GM12878 (cell line): ENCODE measurements at regions not wholly inside any gene's neighbourhood (a gene's known extent, or its start where the extent isn't known, plus 50 kb on each side); places are given as distances from the start of the nearest gene placed in this dataset.
"Not testable (repeated sequence)": the region's sequence is repeated elsewhere in the genome, so short reads cannot be mapped to it uniquely, and the experiment has no call there.

Experiments
- ATAC-seq: fragments of 200-7000 bp; cut with Tn5 transposase; 3 replicates; pipeline ENCODE4 v1.9.1; 2020; ENCODE audit warnings: mild to moderate bottlenecking, moderate library complexity
- BruUV-seq: library from RNA; stranded (reverse); fragments of 400-500 nt; replicated peaks from 2 replicates; lab custom pipeline; 2021; lab: Mats Ljungman, UMichigan
- CTCF ChIA-PET: fragments of 300-600 bp; sonication (Branson Sonifier 250); formaldehyde crosslinking; extraction: SDS; loops from one replicate; lab custom pipeline; 2021; ENCODE audit warnings: inconsistent platforms; lab: Yijun Ruan, JAX
- POLR2A ChIA-PET: fragments of 350-600 bp; formaldehyde crosslinking; extraction: SDS; loops from one replicate; lab custom pipeline; 2021; ENCODE audit warnings: inconsistent platforms; lab: Charles Lee
- RAD21 ChIA-PET: fragments of 300-600 bp; sonication (Branson Sonifier 250); formaldehyde crosslinking; loops from one replicate; lab custom pipeline; 2023; ENCODE audit warnings: antibody characterized with exemption; ENCODE audit not compliant: unreplicated experiment; lab: Charles Lee
- SMC1A ChIA-PET: fragments of 300-600 bp; sonication (Branson Sonifier 250); formaldehyde crosslinking; loops from one replicate; lab custom pipeline; 2023; ENCODE audit not compliant: unreplicated experiment, uncharacterized antibody; lab: Charles Lee
- DNase-seq: peaks from one replicate; pipeline ENCODE4 v3.0.0-alpha.2; 2011; ENCODE audit warnings: low read depth, low spot score
- FAIRE-seq: peaks from 3 replicates; lab custom pipeline; 2011; peaks lifted over from hg19 to GRCh38; lab: Jason Lieb, UNC
- H2AFZ ChIP-seq: 2 replicates; pipeline ENCODE4 v1.6.0; 2011; ENCODE audit warnings: low read depth, low read length, control low read depth; ENCODE audit not compliant: control insufficient read depth
- H3K27ac ChIP-seq: 2 replicates; pipeline ENCODE4 v1.5.1; 2011; ENCODE audit warnings: control low read depth; ENCODE audit not compliant: control insufficient read depth, insufficient read depth
- H3K27me3 ChIP-seq, 2 experiments: replicated peaks in 1 of 2; 2 replicates each; pipeline versions ENCODE4 v1.6.0 to v1.6.1; 2011; ENCODE audit warnings: low read length in 1 of 2; ENCODE audit not compliant: control insufficient read depth in 2 of 2, insufficient read depth in 2 of 2
- H3K36me3 ChIP-seq, 2 experiments: 2 replicates each; pipeline ENCODE4 v1.5.1; 2011; ENCODE audit warnings: low read length in 1 of 2; ENCODE audit not compliant: control insufficient read depth in 2 of 2, insufficient read depth in 2 of 2
- H3K4me1 ChIP-seq: 2 replicates; pipeline ENCODE4 v1.6.1; 2011; ENCODE audit warnings: mild to moderate bottlenecking, low read length, moderate library complexity, mixed read lengths; ENCODE audit not compliant: control insufficient read depth, insufficient read depth
- H3K4me2 ChIP-seq: 2 replicates; pipeline ENCODE4 v1.6.0; 2011; ENCODE audit warnings: control low read depth; ENCODE audit not compliant: control insufficient read depth, insufficient read depth
- H3K4me3 ChIP-seq: fragments of 200-600 bp; sonication (generic); 2 replicates; pipeline ENCODE4 v1.5.1; 2016
- H3K79me2 ChIP-seq: 2 replicates; pipeline ENCODE4 v1.6.0; 2011; ENCODE audit warnings: low read length; ENCODE audit not compliant: control insufficient read depth, insufficient read depth
- H3K9ac ChIP-seq: 2 replicates; pipeline ENCODE4 v1.8.0; 2011; ENCODE audit warnings: low read length, control low read depth, mixed read lengths; ENCODE audit not compliant: control insufficient read depth, insufficient read depth
- H3K9me3 ChIP-seq: replicated peaks from 3 replicates; pipeline ENCODE4 v1.5.1; 2011; ENCODE audit warnings: mild to moderate bottlenecking, low read length; ENCODE audit not compliant: control insufficient read depth, insufficient read depth
- H4K20me1 ChIP-seq: 2 replicates; pipeline ENCODE4 v1.6.0; 2011; ENCODE audit not compliant: control insufficient read depth, insufficient read depth
- ASH2L ChIP-seq: fragments of 300-600, 200-600 bp; sonication (generic); IDR thresholded peaks from 2 replicates; pipeline ENCODE4 v1.6.1; 2017; ENCODE audit warnings: low read depth, mild to moderate bottlenecking, borderline replicate concordance
- BCL3 ChIP-seq: IDR thresholded peaks from 2 replicates; pipeline ENCODE4 v1.6.1; 2011; ENCODE audit warnings: borderline replicate concordance, low read depth, mild to moderate bottlenecking, moderate library complexity, low read length; ENCODE audit not compliant: insufficient read depth, poor library complexity, severe bottlenecking
- CHD4 ChIP-seq: fragments of 200-600 bp; sonication (generic); IDR thresholded peaks from 2 replicates; pipeline ENCODE4 v1.6.1; 2016; ENCODE audit warnings: mild to moderate bottlenecking
- ESRRA ChIP-seq: IDR thresholded peaks from 2 replicates; pipeline ENCODE4 v1.6.1; 2012; ENCODE audit warnings: mild to moderate bottlenecking, low read length, improper control_type of control experiment
- JUNB ChIP-seq: IDR thresholded peaks from 2 replicates; pipeline ENCODE4 v1.6.1; 2016; ENCODE audit warnings: antibody characterized with exemption, mild to moderate bottlenecking
- LARP7 ChIP-seq: fragments of 450-650 bp; IDR thresholded peaks from 2 replicates; pipeline ENCODE4 v1.6.1; 2017; ENCODE audit warnings: mild to moderate bottlenecking
- MTA2 ChIP-seq: fragments of 450-650 bp; IDR thresholded peaks from 2 replicates; pipeline ENCODE4 v1.6.1; 2016; ENCODE audit warnings: low read depth, mild to moderate bottlenecking, moderate library complexity
- POLR2A ChIP-seq: IDR thresholded peaks from 2 replicates; pipeline ENCODE4 v1.6.1; 2011; ENCODE audit warnings: low read depth, mild to moderate bottlenecking, low read length
- SPI1 ChIP-seq: IDR thresholded peaks from 2 replicates; pipeline ENCODE4 v1.6.1; 2011; ENCODE audit warnings: low read depth, mild to moderate bottlenecking, low read length, moderate library complexity, borderline replicate concordance; ENCODE audit not compliant: insufficient read depth
- STAT1 ChIP-seq: fragments of 450-650 bp; conservative IDR thresholded peaks from 2 replicates; pipeline ENCODE4 v1.6.1; 2014; ENCODE audit warnings: antibody characterized with exemption, mild to moderate bottlenecking
- WGBS: methylation state at CpG from one replicate; pipeline ENCODE4 v1.1.6; 2016; ENCODE audit warnings: low lambda C conversion rate; ENCODE audit not compliant: insufficient replicate concordance, insufficient coverage; ENCODE audit errors: missing lambda C conversion rate; 5-methylcytosine and 5-hydroxymethylcytosine counted together
- in situ Hi-C: fragments of 300-500 bp; cut with MboI; formaldehyde crosslinking; loops from 9 replicates; pipeline ENCODE4 v1.14.3; 2018; ENCODE audit warnings: mixed read lengths
- intact Hi-C: fragments of 100-400 bp; cut with micrococcal nuclease; formaldehyde crosslinking; loops from one replicate; pipeline ENCODE4 v1.14.2; 2022; ENCODE audit not compliant: unreplicated experiment
- TF ChIP-seq, protein P1 (sequence below): IDR thresholded peaks from 2 replicates; pipeline ENCODE4 v1.6.1; 2012; ENCODE audit warnings: improper control_type of control experiment, low read depth, low read length; ENCODE audit not compliant: insufficient replicate concordance

DNA sequence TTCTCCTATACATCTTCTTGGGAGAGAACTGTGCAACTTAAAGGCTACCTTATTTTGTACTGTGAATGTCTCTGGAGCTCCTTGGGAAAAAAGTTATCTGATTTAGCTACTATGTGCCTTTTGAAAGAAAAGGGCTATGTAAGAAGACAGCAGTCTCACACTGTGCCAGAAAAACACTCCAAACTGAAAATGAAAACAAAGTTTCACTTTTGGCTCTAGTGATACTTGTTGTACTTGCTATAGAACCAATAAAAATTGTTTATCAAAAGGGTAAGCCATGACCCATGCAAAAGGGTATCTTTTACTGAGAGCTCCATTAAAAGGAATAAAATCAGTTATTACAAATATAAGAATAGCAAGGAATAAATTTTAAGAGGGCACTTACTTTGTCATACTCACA is 2270.0 kb downstream of the ARAP2 start (continued):
- no peak for TF ChIP-seq ESRRA
- TF ChIP-seq LARP7, result no peak
- TF ChIP-seq ASH2L, result no peak
- TF ChIP-seq CHD4, result no peak
- no peak for TF ChIP-seq JUNB
- no peak for TF ChIP-seq POLR2A
- TF ChIP-seq STAT1, result no peak

GRCh38 chr4:33975995-33976394 is 2268.3 kb downstream of the ARAP2 start:
- Histone ChIP-seq H3K4me1 (no peaks in the 10 kb centered on the region), H4K20me1 (no peaks in the 10 kb centered on the region), H3K9ac (no peak overlapping the region), H3K79me2 (no peaks in the 10 kb centered on the region), H3K4me2 (no peak overlapping the region), H3K27me3 (no peaks in the 10 kb centered on the region), H3K9me3 (no peaks in the 10 kb centered on the region), H2AFZ (no peak overlapping the region), H3K4me3 (no peak overlapping the region), H3K27ac (no peak overlapping the region), H3K36me3 (no peaks in the 10 kb centered on the region)
- DNase-seq, result no peak
- FAIRE-seq, result no peak
- ChIA-PET POLR2A (no interaction called here), SMC1A (no interaction called here), RAD21 (no interaction called here), CTCF (no interaction called here)
- BruUV-seq, result no TSS peak
- intact Hi-C loops (no loop called here), in situ Hi-C loops (no loop called here)
- ATAC-seq, result no peak
- TF ChIP-seq BCL3 (no peak), SPI1 (no peak), MTA2 (no peak), JUNB (no peak)
- TF ChIP-seq, protein P1, sequence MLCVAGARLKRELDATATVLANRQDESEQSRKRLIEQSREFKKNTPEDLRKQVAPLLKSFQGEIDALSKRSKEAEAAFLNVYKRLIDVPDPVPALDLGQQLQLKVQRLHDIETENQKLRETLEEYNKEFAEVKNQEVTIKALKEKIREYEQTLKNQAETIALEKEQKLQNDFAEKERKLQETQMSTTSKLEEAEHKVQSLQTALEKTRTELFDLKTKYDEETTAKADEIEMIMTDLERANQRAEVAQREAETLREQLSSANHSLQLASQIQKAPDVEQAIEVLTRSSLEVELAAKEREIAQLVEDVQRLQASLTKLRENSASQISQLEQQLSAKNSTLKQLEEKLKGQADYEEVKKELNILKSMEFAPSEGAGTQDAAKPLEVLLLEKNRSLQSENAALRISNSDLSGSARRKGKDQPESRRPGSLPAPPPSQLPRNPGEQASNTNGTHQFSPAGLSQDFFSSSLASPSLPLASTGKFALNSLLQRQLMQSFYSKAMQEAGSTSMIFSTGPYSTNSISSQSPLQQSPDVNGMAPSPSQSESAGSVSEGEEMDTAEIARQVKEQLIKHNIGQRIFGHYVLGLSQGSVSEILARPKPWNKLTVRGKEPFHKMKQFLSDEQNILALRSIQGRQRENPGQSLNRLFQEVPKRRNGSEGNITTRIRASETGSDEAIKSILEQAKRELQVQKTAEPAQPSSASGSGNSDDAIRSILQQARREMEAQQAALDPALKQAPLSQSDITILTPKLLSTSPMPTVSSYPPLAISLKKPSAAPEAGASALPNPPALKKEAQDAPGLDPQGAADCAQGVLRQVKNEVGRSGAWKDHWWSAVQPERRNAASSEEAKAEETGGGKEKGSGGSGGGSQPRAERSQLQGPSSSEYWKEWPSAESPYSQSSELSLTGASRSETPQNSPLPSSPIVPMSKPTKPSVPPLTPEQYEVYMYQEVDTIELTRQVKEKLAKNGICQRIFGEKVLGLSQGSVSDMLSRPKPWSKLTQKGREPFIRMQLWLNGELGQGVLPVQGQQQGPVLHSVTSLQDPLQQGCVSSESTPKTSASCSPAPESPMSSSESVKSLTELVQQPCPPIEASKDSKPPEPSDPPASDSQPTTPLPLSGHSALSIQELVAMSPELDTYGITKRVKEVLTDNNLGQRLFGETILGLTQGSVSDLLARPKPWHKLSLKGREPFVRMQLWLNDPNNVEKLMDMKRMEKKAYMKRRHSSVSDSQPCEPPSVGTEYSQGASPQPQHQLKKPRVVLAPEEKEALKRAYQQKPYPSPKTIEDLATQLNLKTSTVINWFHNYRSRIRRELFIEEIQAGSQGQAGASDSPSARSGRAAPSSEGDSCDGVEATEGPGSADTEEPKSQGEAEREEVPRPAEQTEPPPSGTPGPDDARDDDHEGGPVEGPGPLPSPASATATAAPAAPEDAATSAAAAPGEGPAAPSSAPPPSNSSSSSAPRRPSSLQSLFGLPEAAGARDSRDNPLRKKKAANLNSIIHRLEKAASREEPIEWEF, result no peak
- TF ChIP-seq, all 136 proteins: peak for 0

- H3K79me2 ChIP-seq, POLR2A ChIA-PET, H3K27ac ChIP-seq, H3K27me3 ChIP-seq, H3K36me3 ChIP-seq, FAIRE-seq, RAD21 ChIA-PET, H3K4me1 ChIP-seq, SMC1A ChIA-PET, H3K4me3 ChIP-seq, DNase-seq, H3K9ac ChIP-seq, H3K9me3 ChIP-seq, H3K4me2 ChIP-seq, CTCF ChIA-PET, BruUV-seq, H4K20me1 ChIP-seq, intact Hi-C loops, ATAC-seq, in situ Hi-C loops, H2AFZ ChIP-seq: not testable (repeated sequence)
- WGBS, result 6% methylated on average over 4 of the region's 4 CpGs
These were observed 2264.5 kb downstream of the ARAP2 start for GRCh38 chr4:33979781-33980180.
